H1 (cell line): ENCODE measurements at regions not wholly inside any gene's neighbourhood (a gene's known extent, or its start where the extent isn't known, plus 50 kb on each side); places are given as distances from the start of the nearest gene placed in this dataset.

Experiments used
- CTCF ChIA-PET: fragments of 300-600 bp; sonication (Branson Sonifier 250); formaldehyde crosslinking; loops from one replicate; lab custom pipeline; 2021; ENCODE audit not compliant: partially characterized antibody; lab: Charles Lee
- POLR2A ChIA-PET: fragments of 300-600 bp; sonication (Branson Sonifier 250); formaldehyde crosslinking; loops from one replicate; lab custom pipeline; 2021; ENCODE audit warnings: inconsistent platforms; ENCODE audit not compliant: partially characterized antibody; lab: Charles Lee
- DNase-seq, 2 experiments: peaks; one replicate each; pipeline versions ENCODE4 v3.0.0 to v3.0.0-alpha.2; 2010 to 2022; ENCODE audit warnings: low spot score in 2 of 2, low read depth in 1 of 2, mixed read lengths in 1 of 2
- FAIRE-seq: peaks from 2 replicates; lab custom pipeline; 2011; peaks lifted over from hg19 to GRCh38; lab: Jason Lieb, UNC
- H2AFZ ChIP-seq: 2 replicates; pipeline ENCODE4 v1.8.1; 2012; ENCODE audit warnings: low read length, inconsistent platforms
- H2AK5ac ChIP-seq: 2 replicates; pipeline ENCODE4 v1.6.1; 2013; ENCODE audit warnings: low read depth, low read length
- H2BK120ac ChIP-seq: replicated peaks from 2 replicates; pipeline ENCODE3; 2013; ENCODE audit warnings: low read depth, low read length, inconsistent platforms
- H2BK12ac ChIP-seq: 2 replicates; pipeline ENCODE4 v1.6.1; 2013; ENCODE audit warnings: low read depth, low read length
- H2BK15ac ChIP-seq: 2 replicates; pipeline ENCODE4 v1.6.1; 2013; ENCODE audit warnings: low read length
- H2BK20ac ChIP-seq: 2 replicates; pipeline ENCODE4 v1.6.1; 2013; ENCODE audit warnings: low read length
- H2BK5ac ChIP-seq: 2 replicates; pipeline ENCODE4 v1.6.1; 2013; ENCODE audit warnings: low read depth, low read length
- H3K14ac ChIP-seq: 2 replicates; pipeline ENCODE4 v1.6.1; 2013; ENCODE audit warnings: inconsistent platforms; ENCODE audit not compliant: insufficient read length
- H3K18ac ChIP-seq: 2 replicates; pipeline ENCODE4 v1.6.1; 2013; ENCODE audit warnings: low read length; ENCODE audit errors: extremely low read depth
- H3K23ac ChIP-seq: 2 replicates; pipeline ENCODE4 v1.6.1; 2013; ENCODE audit warnings: inconsistent platforms; ENCODE audit not compliant: insufficient read length
- H3K23me2 ChIP-seq: 2 replicates; pipeline ENCODE4 v1.6.1; 2013; ENCODE audit warnings: low read depth, low read length
- H3K27ac ChIP-seq: 2 replicates; pipeline ENCODE4 v1.6.1; 2011; ENCODE audit warnings: low read depth, low read length, inconsistent platforms
- H3K27me3 ChIP-seq, 4 experiments: replicated peaks in 1 of 4; 1 replicate in 1 of 4; 2 replicates in 3 of 4; pipeline versions ENCODE4 v1.6.1 to v1.8.1; 2011 to 2013; ENCODE audit warnings: low read length in 3 of 4, mild to moderate bottlenecking in 3 of 4, inconsistent platforms in 2 of 4, mixed read lengths in 2 of 4, moderate library complexity in 1 of 4; ENCODE audit not compliant: control insufficient read depth in 3 of 4, insufficient read depth in 3 of 4; ENCODE audit errors: extremely low read depth in 1 of 4
- H3K36me3 ChIP-seq, 4 experiments: 2 replicates each; pipeline versions ENCODE4 v1.6.1 to v1.8.1; 2011 to 2013; ENCODE audit warnings: mild to moderate bottlenecking in 4 of 4, low read length in 3 of 4, moderate library complexity in 2 of 4, control low read depth in 1 of 4, inconsistent platforms in 1 of 4; ENCODE audit not compliant: insufficient read depth in 4 of 4, control insufficient read depth in 2 of 4
- H3K4ac ChIP-seq: replicated peaks from 2 replicates; pipeline ENCODE3; 2013; ENCODE audit warnings: low read length, low read depth, mixed read lengths, inconsistent platforms; ENCODE audit not compliant: insufficient read length
- H3K4me1 ChIP-seq, 4 experiments: replicated peaks in 1 of 4; 1 replicate in 1 of 4; 2 replicates in 3 of 4; pipeline versions ENCODE4 v1.6.1 to v1.8.1; 2011 to 2013; ENCODE audit warnings: low read length in 3 of 4, inconsistent platforms in 2 of 4, mixed read lengths in 1 of 4; ENCODE audit not compliant: insufficient read depth in 4 of 4, control insufficient read depth in 3 of 4
- H3K4me2 ChIP-seq, 2 experiments: 2 replicates each; pipeline versions ENCODE4 v1.6.1 to v1.8.1; 2011 to 2013; ENCODE audit warnings: low read depth in 2 of 2, low read length in 2 of 2, control low read depth in 1 of 2, inconsistent platforms in 1 of 2, mild to moderate bottlenecking in 1 of 2; ENCODE audit not compliant: insufficient read depth in 1 of 2
- H3K4me3 ChIP-seq, 4 experiments: fragments of 200-600, 300-600 bp in 1 of 4; sonication (generic), shearing (Covaris generic), sonication (Bioruptor Twin) in 1 of 4; 2 replicates each; pipeline versions ENCODE4 v1.5.1 to v1.8.1; 2011 to 2016; ENCODE audit warnings: low read length in 4 of 4, low read depth in 3 of 4, control low read depth in 2 of 4, inconsistent platforms in 2 of 4, mild to moderate bottlenecking in 2 of 4, mixed read lengths in 1 of 4, moderate library complexity in 1 of 4; ENCODE audit not compliant: insufficient read depth in 2 of 4; ENCODE audit errors: extremely low read depth in 1 of 4
- H3K56ac ChIP-seq: replicated peaks from 2 replicates; pipeline ENCODE3; 2013; ENCODE audit warnings: low read depth, mild to moderate bottlenecking, mixed read lengths, low read length, inconsistent platforms; ENCODE audit not compliant: insufficient read length
- H3K79me1 ChIP-seq: 2 replicates; pipeline ENCODE4 v1.6.1; 2013; ENCODE audit warnings: low read depth, low read length, control low read depth
- H3K79me2 ChIP-seq, 2 experiments: 2 replicates each; pipeline versions ENCODE4 v1.6.1 to v1.8.1; 2012 to 2013; ENCODE audit warnings: low read length in 2 of 2, mild to moderate bottlenecking in 2 of 2, inconsistent platforms in 1 of 2; ENCODE audit not compliant: insufficient read depth in 2 of 2, control insufficient read depth in 1 of 2
- H3K9ac ChIP-seq, 4 experiments: replicated peaks in 1 of 4; 1 replicate in 1 of 4; 2 replicates in 3 of 4; pipeline versions ENCODE4 v1.6.1 to v1.8.1; 2011 to 2013; ENCODE audit warnings: low read depth in 3 of 4, low read length in 3 of 4, control low read depth in 2 of 4, mild to moderate bottlenecking in 2 of 4, moderate library complexity in 2 of 4, inconsistent platforms in 1 of 4; ENCODE audit errors: extremely low read depth in 1 of 4
- H3K9me3 ChIP-seq, 2 experiments: 2 replicates each; pipeline versions ENCODE4 v1.6.1 to v1.8.1; 2012 to 2013; ENCODE audit warnings: mild to moderate bottlenecking in 2 of 2, moderate library complexity in 2 of 2, control low read depth in 1 of 2, inconsistent platforms in 1 of 2, low read depth in 1 of 2, low read length in 1 of 2, mixed read lengths in 1 of 2; ENCODE audit not compliant: insufficient read depth in 2 of 2
- H4K20me1 ChIP-seq, 2 experiments: replicated peaks in 1 of 2; 2 replicates each; pipeline versions ENCODE3 to v1.8.1; 2011 to 2013; ENCODE audit warnings: inconsistent platforms in 2 of 2, low read length in 2 of 2, mild to moderate bottlenecking in 1 of 2; ENCODE audit not compliant: insufficient read depth in 2 of 2, control insufficient read depth in 1 of 2
- H4K5ac ChIP-seq: 2 replicates; pipeline ENCODE4 v1.6.1; 2013; ENCODE audit warnings: low read length, low read depth, mixed read lengths, inconsistent platforms; ENCODE audit not compliant: insufficient read length
- H4K8ac ChIP-seq: 2 replicates; pipeline ENCODE4 v1.8.0; 2013; ENCODE audit warnings: mild to moderate bottlenecking, moderate library complexity, low read length, inconsistent platforms; ENCODE audit not compliant: insufficient read depth; ENCODE audit errors: extremely low read depth
- H4K91ac ChIP-seq: replicated peaks from 2 replicates; pipeline ENCODE3; 2013; ENCODE audit warnings: low read length, mixed read lengths, inconsistent platforms; ENCODE audit not compliant: insufficient read length
- CBX5 ChIP-seq: fragments of 300-800, 300-1000 bp; sonication (generic); IDR thresholded peaks from 2 replicates; pipeline ENCODE4 v1.7.1; 2016; ENCODE audit warnings: antibody characterized with exemption, low read length, low read depth
- CHD1 ChIP-seq: IDR thresholded peaks from 2 replicates; pipeline ENCODE4 v1.6.1; 2012; ENCODE audit warnings: low read depth, low read length, improper control_type of control experiment
- JUND ChIP-seq: IDR thresholded peaks from 2 replicates; pipeline ENCODE4 v1.6.1; 2011; ENCODE audit warnings: mild to moderate bottlenecking, improper control_type of control experiment, low read length
- KDM4A ChIP-seq: IDR thresholded peaks from one replicate; pipeline ENCODE4 v1.7.1; 2012; ENCODE audit warnings: low read depth, mild to moderate bottlenecking, moderate library complexity, low read length, inconsistent platforms; ENCODE audit not compliant: severe bottlenecking
- KDM5A ChIP-seq: fragments of 200-600 bp; IDR thresholded peaks from 2 replicates; pipeline ENCODE4 v1.7.1; 2012; ENCODE audit warnings: mild to moderate bottlenecking, low read length, inconsistent platforms, mixed read lengths
- RNF2 ChIP-seq: fragments of 200-900, 300-1000 bp; sonication (generic); IDR thresholded peaks from 2 replicates; pipeline ENCODE4 v1.7.1; 2016; ENCODE audit warnings: borderline replicate concordance, low read depth, mild to moderate bottlenecking, antibody characterized with exemption, low read length; ENCODE audit not compliant: poor library complexity, severe bottlenecking; ENCODE audit errors: missing control alignments
- SP1 ChIP-seq: IDR thresholded peaks from 2 replicates; pipeline ENCODE4 v1.6.1; 2011; ENCODE audit warnings: low read depth, low read length
- SP4 ChIP-seq: IDR thresholded peaks from 2 replicates; pipeline ENCODE4 v1.6.1; 2012; ENCODE audit warnings: low read length, inconsistent platforms
- SRF ChIP-seq: IDR thresholded peaks from 2 replicates; pipeline ENCODE4 v1.6.1; 2011; ENCODE audit warnings: mild to moderate bottlenecking, low read depth, low read length, moderate library complexity
- TCF12 ChIP-seq: IDR thresholded peaks from 2 replicates; pipeline ENCODE4 v1.6.1; 2011; ENCODE audit warnings: low read depth, mild to moderate bottlenecking, low read length
- WGBS, 2 experiments: shearing (Covaris generic) in 1 of 2; methylation state at CpG; one replicate each; pipeline versions ENCODE4 v1.1.6 to v1.1.7; 2013 to 2015; ENCODE audit warnings: low lambda C conversion rate in 2 of 2, mixed read lengths in 2 of 2, inconsistent platforms in 1 of 2, low coverage in 1 of 2, missing lambda C conversion rate in 1 of 2; ENCODE audit not compliant: insufficient replicate concordance in 2 of 2, insufficient coverage in 1 of 2, insufficient read length in 1 of 2; ENCODE audit errors: extremely low coverage in 1 of 2, missing lambda C conversion rate in 1 of 2; 5-methylcytosine and 5-hydroxymethylcytosine counted together
- TF ChIP-seq, protein P1 (sequence below), 3 experiments: IDR thresholded peaks; 1 replicate in 2 of 3; 2 replicates in 1 of 3; pipeline versions ENCODE4 v1.5.1 to v1.6.1; 2011; ENCODE audit warnings: low read length in 3 of 3, mild to moderate bottlenecking in 3 of 3, inconsistent platforms in 2 of 3, low read depth in 1 of 3, moderate library complexity in 1 of 3; ENCODE audit not compliant: insufficient read depth in 1 of 3; ENCODE audit errors: control extremely low read depth in 1 of 3
- TF ChIP-seq, protein P2 (sequence below): IDR thresholded peaks from 2 replicates; pipeline ENCODE4 v1.6.1; 2012; ENCODE audit warnings: inconsistent platforms

- H3K9me3 ChIP-seq, result peaks cover 8 to 10% of the 10 kb centered on the region in 2 experiments; a peak in 2 of 4 replicates
- ChIA-PET POLR2A (no interaction called here), CTCF (interaction anchor here (0.6 to 0.7 kb wide), 2 partner anchors 397 to 1020 kb away, joined by 3 read pairs; partner anchors contain the start of gene XDH)
- H4K5ac ChIP-seq, result no peak overlapping the region
- no peak overlapping the region for H3K4me2 ChIP-seq
- 87% methylated on average over 3 of the region's 3 CpGs; no CpG with 5 or more reads in 1 of the 2 experiments for WGBS, 2 experiments
- no peaks in the 10 kb centered on the region for H3K4me1 ChIP-seq
- no peak for DNase-seq
- H3K9ac ChIP-seq, result no peak overlapping the region
- no peak overlapping the region for H3K4ac ChIP-seq
- no peak overlapping the region for H2AK5ac ChIP-seq
- H3K79me1 ChIP-seq, result no peaks in the 10 kb centered on the region
- H3K14ac ChIP-seq, result no peak overlapping the region
- no peak overlapping the region for H4K91ac ChIP-seq
- no peaks in the 10 kb centered on the region; the same call in 1 of the 2 replicates for H3K23me2 ChIP-seq
- H3K18ac ChIP-seq, result no peak overlapping the region
- no peak overlapping the region for H2BK20ac ChIP-seq
- H2AFZ ChIP-seq, result no peak overlapping the region
- no peaks in the 10 kb centered on the region for H4K20me1 ChIP-seq
- no peak overlapping the region for H3K27ac ChIP-seq
- no peak overlapping the region for H2BK120ac ChIP-seq
- H2BK12ac ChIP-seq, result no peak overlapping the region
- no peak overlapping the region for H3K56ac ChIP-seq
- H3K27me3 ChIP-seq, result no peaks in the 10 kb centered on the region
- no peak overlapping the region for H4K8ac ChIP-seq
- no peak overlapping the region for H2BK5ac ChIP-seq
- H3K36me3 ChIP-seq, result no peaks in the 10 kb centered on the region
- no peaks in the 10 kb centered on the region for H3K79me2 ChIP-seq
- no peak overlapping the region for H3K23ac ChIP-seq
- no peak for FAIRE-seq
- no peak overlapping the region for H2BK15ac ChIP-seq
- H3K4me3 ChIP-seq, result no peak overlapping the region
- TF ChIP-seq RNF2 (no peak), KDM4A (no peak), KDM5A (no peak), CHD1 (no peak), SP4 (no peak), SRF (no peak), SP1 (no peak), CBX5 (no peak), JUND (no peak), TCF12 (no peak)
- TF ChIP-seq, protein P1, sequence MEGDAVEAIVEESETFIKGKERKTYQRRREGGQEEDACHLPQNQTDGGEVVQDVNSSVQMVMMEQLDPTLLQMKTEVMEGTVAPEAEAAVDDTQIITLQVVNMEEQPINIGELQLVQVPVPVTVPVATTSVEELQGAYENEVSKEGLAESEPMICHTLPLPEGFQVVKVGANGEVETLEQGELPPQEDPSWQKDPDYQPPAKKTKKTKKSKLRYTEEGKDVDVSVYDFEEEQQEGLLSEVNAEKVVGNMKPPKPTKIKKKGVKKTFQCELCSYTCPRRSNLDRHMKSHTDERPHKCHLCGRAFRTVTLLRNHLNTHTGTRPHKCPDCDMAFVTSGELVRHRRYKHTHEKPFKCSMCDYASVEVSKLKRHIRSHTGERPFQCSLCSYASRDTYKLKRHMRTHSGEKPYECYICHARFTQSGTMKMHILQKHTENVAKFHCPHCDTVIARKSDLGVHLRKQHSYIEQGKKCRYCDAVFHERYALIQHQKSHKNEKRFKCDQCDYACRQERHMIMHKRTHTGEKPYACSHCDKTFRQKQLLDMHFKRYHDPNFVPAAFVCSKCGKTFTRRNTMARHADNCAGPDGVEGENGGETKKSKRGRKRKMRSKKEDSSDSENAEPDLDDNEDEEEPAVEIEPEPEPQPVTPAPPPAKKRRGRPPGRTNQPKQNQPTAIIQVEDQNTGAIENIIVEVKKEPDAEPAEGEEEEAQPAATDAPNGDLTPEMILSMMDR (IDR thresholded peaks at IDR 0.05; ENCODE audit: control extremely low read depth in 1 of 3, insufficient read depth in 1 of 3, low read depth in 1 of 3, low read length in 3 of 3), result no peak
- TF ChIP-seq, protein P2, sequence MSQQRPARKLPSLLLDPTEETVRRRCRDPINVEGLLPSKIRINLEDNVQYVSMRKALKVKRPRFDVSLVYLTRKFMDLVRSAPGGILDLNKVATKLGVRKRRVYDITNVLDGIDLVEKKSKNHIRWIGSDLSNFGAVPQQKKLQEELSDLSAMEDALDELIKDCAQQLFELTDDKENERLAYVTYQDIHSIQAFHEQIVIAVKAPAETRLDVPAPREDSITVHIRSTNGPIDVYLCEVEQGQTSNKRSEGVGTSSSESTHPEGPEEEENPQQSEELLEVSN, result no peak
Observed at GRCh38 chr2:31811482-31811881, 199.3 kb downstream of the MEMO1 start.
